MM.1S (cell line): ENCODE measurements at regions not wholly inside any gene's neighbourhood (a gene's known extent, or its start where the extent isn't known, plus 50 kb on each side); places are given as distances from the start of the nearest gene placed in this dataset.

ENCODE experiments used
- DNase-seq: peaks from one replicate; pipeline ENCODE4 v3.0.0-alpha.2; 2015
- H2AFZ ChIP-seq: fragments of 300-600 bp; sonication (generic); 2 replicates; pipeline ENCODE4 v1.6.0; 2016; ENCODE audit warnings: antibody characterized with exemption, low read length
- H3F3A ChIP-seq: fragments of 300-600 bp; sonication (generic); 2 replicates; pipeline ENCODE4 v1.6.1; 2016; ENCODE audit warnings: mild to moderate bottlenecking, antibody characterized with exemption, low read length, moderate library complexity, mixed read lengths; ENCODE audit not compliant: insufficient read depth
- H3K27ac ChIP-seq: fragments of 300-600 bp; sonication (generic); 2 replicates; pipeline ENCODE4 v1.5.1; 2016; ENCODE audit warnings: mild to moderate bottlenecking, low read length
- H3K27me3 ChIP-seq: fragments of 300-600 bp; sonication (generic); replicated peaks from 2 replicates; pipeline ENCODE4 v1.6.0; 2016; ENCODE audit warnings: low read length; ENCODE audit not compliant: insufficient read depth
- H3K36me3 ChIP-seq: fragments of 300-600 bp; sonication (generic); replicated peaks from 2 replicates; pipeline ENCODE4 v1.6.1; 2016; ENCODE audit warnings: mild to moderate bottlenecking, low read length, mixed read lengths; ENCODE audit not compliant: insufficient read depth
- H3K4me1 ChIP-seq: fragments of 300-600 bp; sonication (generic); 2 replicates; pipeline ENCODE4 v1.6.1; 2016; ENCODE audit warnings: low read length, mixed read lengths
- H3K4me2 ChIP-seq: fragments of 300-600 bp; sonication (generic); 2 replicates; pipeline ENCODE4 v1.6.0; 2016; ENCODE audit warnings: low read depth, low read length
- H3K4me3 ChIP-seq: fragments of 300-600 bp; sonication (generic); 2 replicates; pipeline ENCODE4 v1.5.1; 2016; ENCODE audit warnings: low read length, mixed read lengths
- H3K79me2 ChIP-seq: fragments of 300-600 bp; sonication (generic); 2 replicates; pipeline ENCODE4 v1.6.1; 2016; ENCODE audit warnings: mixed run types, low read length, mixed read lengths
- H3K9ac ChIP-seq: fragments of 300-600 bp; sonication (generic); 2 replicates; pipeline ENCODE4 v1.6.1; 2016; ENCODE audit warnings: low read length, mixed read lengths
- H3K9me2 ChIP-seq: fragments of 300-600 bp; sonication (generic); replicated peaks from 2 replicates; pipeline ENCODE4 v1.6.1; 2016; ENCODE audit warnings: mild to moderate bottlenecking, low read length, mixed read lengths; ENCODE audit not compliant: insufficient read depth
- H3K9me3 ChIP-seq: fragments of 300-600 bp; sonication (generic); replicated peaks from 2 replicates; pipeline ENCODE4 v1.6.1; 2016; ENCODE audit warnings: mild to moderate bottlenecking, low read length, mixed read lengths; ENCODE audit not compliant: insufficient read depth
- H4K20me1 ChIP-seq: fragments of 300-600 bp; sonication (generic); 2 replicates; pipeline ENCODE4 v1.6.1; 2016; ENCODE audit warnings: mild to moderate bottlenecking, low read length, moderate library complexity, mixed read lengths; ENCODE audit not compliant: insufficient read depth
- EZH2 ChIP-seq: fragments of 300-600 bp; sonication (generic); optimal IDR thresholded peaks from 2 replicates; pipeline ENCODE3; 2017; ENCODE audit warnings: low read depth, mild to moderate bottlenecking, antibody characterized with exemption, low read length, mixed read lengths
- EZH2phosphoT487 ChIP-seq: fragments of 300-600 bp; sonication (generic); IDR thresholded peaks from 2 replicates; pipeline ENCODE4 v1.6.1; 2018; ENCODE audit warnings: antibody characterized with exemption, low read length
- TF ChIP-seq, protein P1 (sequence below): fragments of 300-600 bp; sonication (generic); IDR thresholded peaks from 2 replicates; pipeline ENCODE4 v1.5.1; 2016; ENCODE audit warnings: antibody characterized with exemption, low read length, mixed read lengths

DNA sequence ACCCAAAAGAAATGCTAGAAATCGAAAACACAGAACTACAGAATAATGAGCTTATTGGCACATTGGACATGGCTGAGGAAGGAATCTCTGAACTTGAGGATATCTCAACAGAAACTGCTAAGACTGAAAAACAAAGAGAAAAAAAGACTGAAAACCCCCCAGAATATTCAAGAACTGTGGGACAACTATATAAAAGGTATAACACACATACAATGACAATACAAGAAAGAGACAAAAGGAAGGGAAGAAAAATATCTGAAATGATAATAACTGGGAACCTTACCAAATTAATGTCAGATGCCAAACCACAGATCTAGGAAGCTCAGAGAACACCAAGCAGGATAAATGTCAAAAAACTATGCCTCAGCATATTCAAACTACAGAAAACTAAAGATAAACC, 68.6 kb upstream of the TNPO1 start:
- Histone ChIP-seq H3K9me3 (no peaks in the 10 kb centered on the region), H4K20me1 (no peaks in the 10 kb centered on the region), H3K36me3 (no peaks in the 10 kb centered on the region), H3K79me2 (no peaks in the 10 kb centered on the region), H2AFZ (no peak overlapping the region), H3K27me3 (no peaks in the 10 kb centered on the region), H3K9me2 (no peaks in the 10 kb centered on the region), H3F3A (no peaks in the 10 kb centered on the region), H3K9ac (no peak overlapping the region), H3K4me1 (no peaks in the 10 kb centered on the region), H3K4me2 (no peak overlapping the region), H3K4me3 (no peak overlapping the region), H3K27ac (no peak overlapping the region)
- TF ChIP-seq EZH2phosphoT487: no peak
- no peak for TF ChIP-seq EZH2
- TF ChIP-seq, protein P1, sequence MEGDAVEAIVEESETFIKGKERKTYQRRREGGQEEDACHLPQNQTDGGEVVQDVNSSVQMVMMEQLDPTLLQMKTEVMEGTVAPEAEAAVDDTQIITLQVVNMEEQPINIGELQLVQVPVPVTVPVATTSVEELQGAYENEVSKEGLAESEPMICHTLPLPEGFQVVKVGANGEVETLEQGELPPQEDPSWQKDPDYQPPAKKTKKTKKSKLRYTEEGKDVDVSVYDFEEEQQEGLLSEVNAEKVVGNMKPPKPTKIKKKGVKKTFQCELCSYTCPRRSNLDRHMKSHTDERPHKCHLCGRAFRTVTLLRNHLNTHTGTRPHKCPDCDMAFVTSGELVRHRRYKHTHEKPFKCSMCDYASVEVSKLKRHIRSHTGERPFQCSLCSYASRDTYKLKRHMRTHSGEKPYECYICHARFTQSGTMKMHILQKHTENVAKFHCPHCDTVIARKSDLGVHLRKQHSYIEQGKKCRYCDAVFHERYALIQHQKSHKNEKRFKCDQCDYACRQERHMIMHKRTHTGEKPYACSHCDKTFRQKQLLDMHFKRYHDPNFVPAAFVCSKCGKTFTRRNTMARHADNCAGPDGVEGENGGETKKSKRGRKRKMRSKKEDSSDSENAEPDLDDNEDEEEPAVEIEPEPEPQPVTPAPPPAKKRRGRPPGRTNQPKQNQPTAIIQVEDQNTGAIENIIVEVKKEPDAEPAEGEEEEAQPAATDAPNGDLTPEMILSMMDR: no peak
- no peak for DNase-seq

DNA sequence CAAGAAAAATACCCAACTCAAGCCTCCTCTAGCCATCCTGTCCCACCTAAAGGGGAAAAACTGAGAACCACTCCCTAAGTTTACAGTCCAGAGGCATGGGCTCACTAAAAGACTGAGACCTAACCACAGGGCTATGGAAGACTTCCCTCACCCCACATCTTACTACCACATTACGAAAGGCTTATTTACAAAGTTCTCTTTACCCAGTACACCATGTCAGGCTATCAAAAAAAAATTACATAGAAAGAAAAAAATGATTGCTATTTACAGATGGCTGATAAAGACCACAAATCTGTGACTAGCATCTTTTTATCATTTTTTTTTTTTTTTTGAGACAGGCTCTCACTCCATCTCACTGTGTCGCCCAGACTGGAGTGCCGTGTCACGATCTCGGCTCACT, 69.7 kb upstream of the TNPO1 start:
- no peak overlapping the region for H3K9ac ChIP-seq
- no peak overlapping the region for H3K27ac ChIP-seq
- no peaks in the 10 kb centered on the region for H4K20me1 ChIP-seq
- TF ChIP-seq EZH2: no peak
- no peak for TF ChIP-seq EZH2phosphoT487
- TF ChIP-seq, protein P1: no peak
- no peaks in the 10 kb centered on the region for H3K36me3 ChIP-seq
- H3K4me3 ChIP-seq: no peak overlapping the region
- no peaks in the 10 kb centered on the region for H3K27me3 ChIP-seq
- no peak for DNase-seq
- H3K9me3 ChIP-seq: no peaks in the 10 kb centered on the region
- H3F3A ChIP-seq: no peaks in the 10 kb centered on the region
- H3K4me1 ChIP-seq: no peaks in the 10 kb centered on the region
- H3K9me2 ChIP-seq: no peaks in the 10 kb centered on the region
- H3K79me2 ChIP-seq: no peaks in the 10 kb centered on the region
- no peak overlapping the region for H3K4me2 ChIP-seq
- H2AFZ ChIP-seq: no peak overlapping the region

DNA sequence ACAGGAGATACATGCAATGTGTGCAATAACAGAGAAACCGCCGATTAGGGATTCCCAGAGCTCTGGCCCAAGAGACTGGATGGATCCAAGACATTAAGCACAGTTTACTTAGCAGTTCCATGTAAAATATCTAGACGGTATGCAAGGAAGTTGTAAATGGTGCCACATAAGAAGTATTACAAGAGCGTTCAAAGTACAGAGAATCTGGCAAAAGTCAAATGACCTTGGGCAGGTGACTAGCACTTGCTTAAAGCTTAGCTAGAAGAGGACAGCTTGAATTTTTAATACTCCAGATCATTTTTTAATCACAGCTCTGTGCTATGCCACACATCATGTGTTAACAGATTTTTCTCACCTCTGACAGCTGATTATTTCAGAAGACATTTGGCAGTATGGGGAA, 72.3 kb upstream of the TNPO1 start:
- H3F3A ChIP-seq: no peaks in the 10 kb centered on the region
- H3K27ac ChIP-seq: no peak overlapping the region

More for the DNA sequence above, 72.3 kb upstream of the TNPO1 start:
- no peak overlapping the region for H3K9ac ChIP-seq
- no peak for TF ChIP-seq EZH2
- TF ChIP-seq, protein P1: no peak
- TF ChIP-seq EZH2phosphoT487: no peak
- no peaks in the 10 kb centered on the region for H3K79me2 ChIP-seq
- H4K20me1 ChIP-seq: no peaks in the 10 kb centered on the region
- H3K9me2 ChIP-seq: no peaks in the 10 kb centered on the region
- no peak overlapping the region for H3K4me2 ChIP-seq
- no peak for DNase-seq
- no peaks in the 10 kb centered on the region for H3K4me1 ChIP-seq
- H3K36me3 ChIP-seq: no peaks in the 10 kb centered on the region
- no peaks in the 10 kb centered on the region for H3K27me3 ChIP-seq
- H2AFZ ChIP-seq: no peak overlapping the region
- no peaks in the 10 kb centered on the region for H3K9me3 ChIP-seq
- H3K4me3 ChIP-seq: no peak overlapping the region
